K562 (cell line): ENCODE measurements at regions not wholly inside any gene's neighbourhood (a gene's known extent, or its start where the extent isn't known, plus 50 kb on each side); places are given as distances from the start of the nearest gene placed in this dataset.
A peak's percentile ranks its signal among the peaks of the same experiment; 100 is the strongest.

ENCODE experiments used
- ATAC-seq: fragments of 200-7000 bp; cut with Tn5 transposase; 3 replicates; pipeline ENCODE4 v1.9.1; 2020; ENCODE audit warnings: moderate library complexity
- BruUV-seq: library from RNA; stranded (reverse); fragments of 400-500 nt; replicated peaks from 2 replicates; lab custom pipeline; 2021; lab: Mats Ljungman, UMichigan
- CTCF ChIA-PET: fragments of 300-600 bp; formaldehyde crosslinking; extraction: SDS; loops from one replicate; lab custom pipeline; 2021; ENCODE audit warnings: low intra/inter-chr PET ratio; lab: Yijun Ruan, JAX
- POLR2A ChIA-PET: fragments of 300-600, 350-650 bp; sonication (Branson Sonifier 250); formaldehyde crosslinking; extraction: SDS; loops from one replicate; lab custom pipeline; 2021; ENCODE audit warnings: antibody characterized with exemption, inconsistent platforms; lab: Yijun Ruan, JAX
- DNase-seq, 4 experiments: peaks; one replicate each; pipeline versions ENCODE4 v3.0.0 to v3.0.0-alpha.2; 2011 to 2018; ENCODE audit warnings: low spot score in 3 of 4, mixed read lengths in 3 of 4; ENCODE audit errors: extremely low read depth in 1 of 4
- FAIRE-seq: peaks from 2 replicates; lab custom pipeline; 2011; peaks lifted over from hg19 to GRCh38; lab: Jason Lieb, UNC
- H2AFZ ChIP-seq: 2 replicates; pipeline ENCODE4 v1.6.0; 2011; ENCODE audit warnings: low read depth, low read length, control low read depth, inconsistent platforms
- H3K27ac ChIP-seq: fragments of 200-600 bp; 3 replicates; pipeline ENCODE4 v1.8.0; 2011; ENCODE audit warnings: low read depth, mild to moderate bottlenecking, control low read depth, inconsistent platforms, low read length, moderate library complexity, mixed read lengths; ENCODE audit errors: extremely low read depth
- H3K27me3 ChIP-seq, 2 experiments: fragments of 300-600 bp in 1 of 2; 2 replicates in 1 of 2; 3 replicates in 1 of 2; pipeline versions ENCODE4 v1.6.0 to v1.8.0; 2011; ENCODE audit warnings: inconsistent platforms in 2 of 2, low read length in 2 of 2, mild to moderate bottlenecking in 1 of 2, mixed read lengths in 1 of 2, moderate library complexity in 1 of 2; ENCODE audit not compliant: control insufficient read depth in 2 of 2, insufficient read depth in 2 of 2
- H3K36me3 ChIP-seq: fragments of 300-600 bp; 3 replicates; pipeline ENCODE4 v1.8.0; 2011; ENCODE audit warnings: mild to moderate bottlenecking, low read length, inconsistent platforms; ENCODE audit not compliant: control insufficient read depth, insufficient read depth
- H3K4me1 ChIP-seq, 2 experiments: fragments of 200-600 bp in 1 of 2; replicated peaks in 1 of 2; 2 replicates in 1 of 2; 3 replicates in 1 of 2; pipeline versions ENCODE4 v1.5.1 to v1.8.0; 2011; ENCODE audit warnings: inconsistent platforms in 2 of 2, low read length in 2 of 2, mild to moderate bottlenecking in 1 of 2, mixed read lengths in 1 of 2, moderate library complexity in 1 of 2; ENCODE audit not compliant: control insufficient read depth in 2 of 2, insufficient read depth in 2 of 2
- H3K4me2 ChIP-seq: 2 replicates; pipeline ENCODE4 v1.6.1; 2011; ENCODE audit warnings: low read length, control low read depth, inconsistent platforms, mixed read lengths; ENCODE audit not compliant: insufficient read depth
- H3K4me3 ChIP-seq: fragments of 200-600 bp; sonication (generic), shearing (Covaris generic); 2 replicates; pipeline ENCODE4 v1.5.1; 2016; ENCODE audit warnings: control low read depth, inconsistent platforms
- H3K79me2 ChIP-seq: fragments of 200-600 bp; 3 replicates; pipeline ENCODE4 v1.8.0; 2011; ENCODE audit warnings: low read length, inconsistent platforms; ENCODE audit not compliant: control insufficient read depth, insufficient read depth
- H3K9ac ChIP-seq, 2 experiments: 2 replicates each; pipeline versions ENCODE4 v1.6.0 to v1.6.1; 2011; ENCODE audit warnings: low read depth in 2 of 2, low read length in 2 of 2, control low read depth in 1 of 2, inconsistent platforms in 1 of 2, mild to moderate bottlenecking in 1 of 2, mixed read lengths in 1 of 2; ENCODE audit not compliant: insufficient read depth in 1 of 2
- H3K9me1 ChIP-seq: one replicate; pipeline ENCODE4 v1.6.0; 2011; ENCODE audit warnings: inconsistent platforms, mild to moderate bottlenecking, low read length, moderate library complexity; ENCODE audit not compliant: control insufficient read depth, insufficient read depth
- H3K9me3 ChIP-seq: replicated peaks from 2 replicates; pipeline ENCODE4 v1.5.1; 2011; ENCODE audit warnings: low read depth, low read length, inconsistent platforms; ENCODE audit not compliant: control insufficient read depth, insufficient read depth
- H4K20me1 ChIP-seq: replicated peaks from 2 replicates; pipeline ENCODE4 v1.6.1; 2011; ENCODE audit warnings: low read length, inconsistent platforms, mixed read lengths; ENCODE audit not compliant: control insufficient read depth, insufficient read depth
- ARID1B ChIP-seq: fragments of 450-650 bp; IDR thresholded peaks from 2 replicates; pipeline ENCODE4 v1.6.1; 2016; ENCODE audit warnings: antibody characterized with exemption, mild to moderate bottlenecking, inconsistent platforms
- ATF7 ChIP-seq: fragments of 450-650 bp; IDR thresholded peaks from 2 replicates; pipeline ENCODE4 v1.7.1; 2014; ENCODE audit warnings: mild to moderate bottlenecking, moderate library complexity
- C11orf30 ChIP-seq: fragments of 450-650 bp; IDR thresholded peaks from 2 replicates; pipeline ENCODE4 v1.6.1; 2016; ENCODE audit warnings: low read depth, mild to moderate bottlenecking
- DPF2 ChIP-seq: fragments of 450-650 bp; IDR thresholded peaks from 2 replicates; pipeline ENCODE4 v1.6.1; 2016
- EHMT2 ChIP-seq: fragments of 450-650 bp; IDR thresholded peaks from 2 replicates; pipeline ENCODE4 v1.6.1; 2018; ENCODE audit warnings: antibody characterized with exemption
- EP300 ChIP-seq: IDR thresholded peaks from 2 replicates; pipeline ENCODE4 v1.6.1; 2012; ENCODE audit warnings: low read length, improper control_type of control experiment
- KDM5B ChIP-seq: fragments of 200-600 bp; sonication (generic); IDR thresholded peaks from 2 replicates; pipeline ENCODE4 v1.6.1; 2012; ENCODE audit warnings: low read depth, mild to moderate bottlenecking, moderate library complexity, low read length, control low read depth, inconsistent platforms; ENCODE audit not compliant: insufficient replicate concordance
- MAFF ChIP-seq: IDR thresholded peaks from 2 replicates; pipeline ENCODE4 v1.6.1; 2012; ENCODE audit warnings: low read length, improper control_type of control experiment
- MAFK ChIP-seq: IDR thresholded peaks from 2 replicates; pipeline ENCODE4 v1.6.1; 2011; ENCODE audit warnings: low read length, improper control_type of control experiment
- MTF1 ChIP-seq: fragments of 250-450 bp; sonication (Bioruptor Pico); IDR thresholded peaks from 2 replicates; pipeline ENCODE4 v1.9.0; 2021; ENCODE audit warnings: moderate library complexity, mild to moderate bottlenecking, inconsistent platforms, borderline replicate concordance
- NFE2L1 ChIP-seq: fragments of 450-650 bp; IDR thresholded peaks from 2 replicates; pipeline ENCODE4 v1.6.1; 2016; ENCODE audit warnings: missing genetic modification characterization, low read depth, mild to moderate bottlenecking, missing compliant biosample characterization, moderate library complexity, borderline replicate concordance
- PTBP1 ChIP-seq: fragments of 200-400 bp; formaldehyde crosslinking; IDR thresholded peaks from 2 replicates; pipeline ENCODE4 v1.6.1; 2017; ENCODE audit warnings: low read depth, low read length
- SMARCE1 ChIP-seq: fragments of 450-650 bp; IDR thresholded peaks from 2 replicates; pipeline ENCODE4 v1.7.1; 2016; ENCODE audit warnings: mild to moderate bottlenecking
- TBL1XR1 ChIP-seq, 2 experiments: IDR thresholded peaks; 2 replicates each; pipeline ENCODE4 v1.6.1; 2012; ENCODE audit warnings: improper control_type of control experiment in 2 of 2, low read length in 2 of 2, mild to moderate bottlenecking in 1 of 2
- ZBTB7A ChIP-seq: IDR thresholded peaks from 2 replicates; pipeline ENCODE4 v1.6.1; 2011; ENCODE audit warnings: low read depth, mild to moderate bottlenecking, low read length, moderate library complexity, borderline replicate concordance; ENCODE audit not compliant: control insufficient read depth
- WGBS: fragments of 100-300 bp; shearing (Covaris generic); methylation state at CpG from one replicate; pipeline ENCODE4 v1.1.6; 2016; ENCODE audit warnings: low coverage, mixed read lengths; ENCODE audit not compliant: insufficient coverage; ENCODE audit errors: missing lambda C conversion rate; 5-methylcytosine and 5-hydroxymethylcytosine counted together
- in situ Hi-C: fragments of 300-500 bp; cut with MboI; formaldehyde crosslinking; loops from 4 replicates; pipeline ENCODE4 v1.15.0; 2018; ENCODE audit warnings: inconsistent platforms, mixed read lengths
- intact Hi-C: fragments of 100-400 bp; cut with micrococcal nuclease; formaldehyde crosslinking; loops from 2 replicates; pipeline ENCODE4 v1.14.2; 2022
- TF ChIP-seq, protein P1 (sequence below): sonication (generic); formaldehyde crosslinking; IDR thresholded peaks from 2 replicates; pipeline ENCODE4 v1.8.0; 2023; ENCODE audit warnings: mild to moderate bottlenecking, missing genetic modification reagents
- TF ChIP-seq, protein P2 (sequence below): fragments of 450-650 bp; IDR thresholded peaks from 2 replicates; pipeline ENCODE4 v1.7.0; 2016; ENCODE audit warnings: borderline replicate concordance
- TF ChIP-seq, protein P3 (sequence below): fragments of 250-450 bp; sonication (Bioruptor Pico); IDR thresholded peaks from 2 replicates; pipeline ENCODE4 v1.8.0; 2022; ENCODE audit warnings: inconsistent platforms

DNA sequence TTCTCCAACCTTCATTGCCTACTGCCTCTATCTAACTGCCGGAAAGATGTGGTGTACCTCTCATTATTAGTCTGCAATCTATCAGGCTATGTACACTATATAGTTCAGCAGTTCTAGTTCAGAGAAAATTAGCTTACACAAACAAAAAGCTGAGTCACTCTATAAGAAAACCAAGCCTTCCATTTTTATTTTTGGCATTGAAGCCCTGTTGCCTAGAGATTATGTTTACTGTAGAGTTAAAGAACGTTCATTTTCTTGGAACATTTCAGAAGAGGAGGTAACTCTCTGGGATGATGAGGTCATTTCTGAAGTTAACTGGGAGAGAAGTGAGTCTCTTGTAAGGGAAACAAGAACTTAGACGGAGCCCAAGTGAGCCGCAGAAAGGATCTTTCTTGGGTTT, 133.5 kb downstream of the FAM124B start:
- Histone ChIP-seq H3K27me3 (no peaks in the 10 kb centered on the region), H3K27ac (peak overlapping the region; percentile 48; the same call in 2 of the 3 replicates), H3K4me1 (no peaks in the 10 kb centered on the region; a peak in 1 of 5 replicates), H3K4me2 (no peak overlapping the region), H3K4me3 (no peak overlapping the region), H4K20me1 (no peaks in the 10 kb centered on the region), H3K79me2 (no peaks in the 10 kb centered on the region), H3K9me3 (no peaks in the 10 kb centered on the region), H3K36me3 (no peaks in the 10 kb centered on the region), H3K9me1 (no peaks in the 10 kb centered on the region), H2AFZ (peak overlapping the region; percentile 62; the same call in 1 of the 2 replicates), H3K9ac (no peak overlapping the region)
- no peak for FAIRE-seq
- POLR2A ChIA-PET: no interaction called here
- CTCF ChIA-PET: no interaction called here
- peak in 2 of 4 experiments; percentile 4 to 6 for DNase-seq
- 20% methylated on average over 3 of the region's 4 CpGs for WGBS
- in situ Hi-C loops (no loop called here), intact Hi-C loops (no loop called here)
- ATAC-seq: peak; percentile 59
- no TSS peak for BruUV-seq
- TF ChIP-seq, protein P1, sequence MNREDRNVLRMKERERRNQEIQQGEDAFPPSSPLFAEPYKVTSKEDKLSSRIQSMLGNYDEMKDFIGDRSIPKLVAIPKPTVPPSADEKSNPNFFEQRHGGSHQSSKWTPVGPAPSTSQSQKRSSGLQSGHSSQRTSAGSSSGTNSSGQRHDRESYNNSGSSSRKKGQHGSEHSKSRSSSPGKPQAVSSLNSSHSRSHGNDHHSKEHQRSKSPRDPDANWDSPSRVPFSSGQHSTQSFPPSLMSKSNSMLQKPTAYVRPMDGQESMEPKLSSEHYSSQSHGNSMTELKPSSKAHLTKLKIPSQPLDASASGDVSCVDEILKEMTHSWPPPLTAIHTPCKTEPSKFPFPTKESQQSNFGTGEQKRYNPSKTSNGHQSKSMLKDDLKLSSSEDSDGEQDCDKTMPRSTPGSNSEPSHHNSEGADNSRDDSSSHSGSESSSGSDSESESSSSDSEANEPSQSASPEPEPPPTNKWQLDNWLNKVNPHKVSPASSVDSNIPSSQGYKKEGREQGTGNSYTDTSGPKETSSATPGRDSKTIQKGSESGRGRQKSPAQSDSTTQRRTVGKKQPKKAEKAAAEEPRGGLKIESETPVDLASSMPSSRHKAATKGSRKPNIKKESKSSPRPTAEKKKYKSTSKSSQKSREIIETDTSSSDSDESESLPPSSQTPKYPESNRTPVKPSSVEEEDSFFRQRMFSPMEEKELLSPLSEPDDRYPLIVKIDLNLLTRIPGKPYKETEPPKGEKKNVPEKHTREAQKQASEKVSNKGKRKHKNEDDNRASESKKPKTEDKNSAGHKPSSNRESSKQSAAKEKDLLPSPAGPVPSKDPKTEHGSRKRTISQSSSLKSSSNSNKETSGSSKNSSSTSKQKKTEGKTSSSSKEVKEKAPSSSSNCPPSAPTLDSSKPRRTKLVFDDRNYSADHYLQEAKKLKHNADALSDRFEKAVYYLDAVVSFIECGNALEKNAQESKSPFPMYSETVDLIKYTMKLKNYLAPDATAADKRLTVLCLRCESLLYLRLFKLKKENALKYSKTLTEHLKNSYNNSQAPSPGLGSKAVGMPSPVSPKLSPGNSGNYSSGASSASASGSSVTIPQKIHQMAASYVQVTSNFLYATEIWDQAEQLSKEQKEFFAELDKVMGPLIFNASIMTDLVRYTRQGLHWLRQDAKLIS: no peak
- TF ChIP-seq C11orf30: peak; percentile 82
- no peak for TF ChIP-seq PTBP1
- no peak for TF ChIP-seq ARID1B
- TF ChIP-seq DPF2: 0 out of 2 replicates have a peak, but pooled peaks have one; percentile 23
- TF ChIP-seq ZBTB7A: no peak
- TF ChIP-seq, protein P2, sequence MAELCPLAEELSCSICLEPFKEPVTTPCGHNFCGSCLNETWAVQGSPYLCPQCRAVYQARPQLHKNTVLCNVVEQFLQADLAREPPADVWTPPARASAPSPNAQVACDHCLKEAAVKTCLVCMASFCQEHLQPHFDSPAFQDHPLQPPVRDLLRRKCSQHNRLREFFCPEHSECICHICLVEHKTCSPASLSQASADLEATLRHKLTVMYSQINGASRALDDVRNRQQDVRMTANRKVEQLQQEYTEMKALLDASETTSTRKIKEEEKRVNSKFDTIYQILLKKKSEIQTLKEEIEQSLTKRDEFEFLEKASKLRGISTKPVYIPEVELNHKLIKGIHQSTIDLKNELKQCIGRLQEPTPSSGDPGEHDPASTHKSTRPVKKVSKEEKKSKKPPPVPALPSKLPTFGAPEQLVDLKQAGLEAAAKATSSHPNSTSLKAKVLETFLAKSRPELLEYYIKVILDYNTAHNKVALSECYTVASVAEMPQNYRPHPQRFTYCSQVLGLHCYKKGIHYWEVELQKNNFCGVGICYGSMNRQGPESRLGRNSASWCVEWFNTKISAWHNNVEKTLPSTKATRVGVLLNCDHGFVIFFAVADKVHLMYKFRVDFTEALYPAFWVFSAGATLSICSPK: no peak
- TF ChIP-seq EP300: no peak
- TF ChIP-seq SMARCE1: no peak
- TF ChIP-seq MAFK: peak; percentile 66; the same call in 1 of the 2 replicates
- no peak for TF ChIP-seq TBL1XR1 (IDR thresholded peaks at IDR 0.05; ENCODE audit: low read length in 2 of 2)
- TF ChIP-seq, protein P3, sequence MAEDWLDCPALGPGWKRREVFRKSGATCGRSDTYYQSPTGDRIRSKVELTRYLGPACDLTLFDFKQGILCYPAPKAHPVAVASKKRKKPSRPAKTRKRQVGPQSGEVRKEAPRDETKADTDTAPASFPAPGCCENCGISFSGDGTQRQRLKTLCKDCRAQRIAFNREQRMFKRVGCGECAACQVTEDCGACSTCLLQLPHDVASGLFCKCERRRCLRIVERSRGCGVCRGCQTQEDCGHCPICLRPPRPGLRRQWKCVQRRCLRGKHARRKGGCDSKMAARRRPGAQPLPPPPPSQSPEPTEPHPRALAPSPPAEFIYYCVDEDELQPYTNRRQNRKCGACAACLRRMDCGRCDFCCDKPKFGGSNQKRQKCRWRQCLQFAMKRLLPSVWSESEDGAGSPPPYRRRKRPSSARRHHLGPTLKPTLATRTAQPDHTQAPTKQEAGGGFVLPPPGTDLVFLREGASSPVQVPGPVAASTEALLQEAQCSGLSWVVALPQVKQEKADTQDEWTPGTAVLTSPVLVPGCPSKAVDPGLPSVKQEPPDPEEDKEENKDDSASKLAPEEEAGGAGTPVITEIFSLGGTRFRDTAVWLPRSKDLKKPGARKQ: no peak
- no peak for TF ChIP-seq KDM5B
- no peak for TF ChIP-seq EHMT2
- TF ChIP-seq NFE2L1 (tag): peak; percentile 80
- TF ChIP-seq MTF1: no peak
- peak; percentile 84 for TF ChIP-seq ATF7
- TF ChIP-seq MAFF: peak; percentile 79
